ENCODE measurements at regions not wholly inside any gene's neighbourhood (a gene's known extent, or its start where the extent isn't known, plus 50 kb on each side); places are given as distances from the start of the nearest gene placed in this dataset.

DNA sequence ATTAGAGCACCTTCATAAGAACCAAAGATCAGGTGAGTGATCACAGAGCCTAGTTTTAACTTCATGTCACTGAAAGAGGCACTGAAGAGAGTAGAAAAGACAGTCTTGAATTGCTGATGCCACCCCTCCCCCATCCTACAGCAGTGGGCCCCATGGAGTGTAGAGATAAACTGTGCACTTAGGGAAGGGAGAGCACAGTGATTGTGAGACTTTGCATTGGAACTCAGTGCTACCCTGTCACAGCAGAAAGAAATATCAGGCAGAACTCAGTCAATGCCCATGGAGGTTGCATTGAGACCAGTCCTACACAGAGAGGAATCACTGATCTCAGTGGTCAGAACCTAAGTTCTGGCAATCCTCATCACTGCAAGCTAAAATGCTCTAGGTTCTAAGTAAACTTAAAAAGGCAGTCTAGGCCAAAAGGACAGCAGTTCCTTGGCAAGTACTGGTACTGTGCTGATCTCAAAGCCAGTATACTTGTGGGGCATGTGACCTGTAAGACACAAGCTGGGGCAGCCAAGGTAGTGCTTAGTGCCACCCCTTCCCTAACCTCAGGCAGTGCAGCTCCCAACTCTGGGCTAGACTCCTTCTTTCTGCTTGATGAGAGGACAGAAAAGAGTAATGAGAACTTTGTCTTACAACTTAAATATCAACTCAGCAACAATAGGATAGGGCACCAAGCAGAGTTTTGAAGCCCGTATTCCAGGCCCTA is 94.1 kb downstream of the FSCB start:
- WGBS, result 83% methylated on average over 1 of the region's 1 CpG
- TF ChIP-seq POLR2AphosphoS5 (IDR thresholded peaks at IDR 0.05), result no peak
- Histone ChIP-seq H3K4me3 (no peak overlapping the region), H3K9me3 (no peaks in the 10 kb centered on the region), H3K27me3 (no peaks in the 10 kb centered on the region), H3K36me3 (no peaks in the 10 kb centered on the region), H3K4me1 (no peaks in the 10 kb centered on the region), H3K27ac (replicated peaks in 1 of 4) (no peak overlapping the region)
- intact Hi-C loops (cut with DNase I), result no loop called here
- DNase-seq (ENCODE audit: extremely low spot score), result no peak

DNA sequence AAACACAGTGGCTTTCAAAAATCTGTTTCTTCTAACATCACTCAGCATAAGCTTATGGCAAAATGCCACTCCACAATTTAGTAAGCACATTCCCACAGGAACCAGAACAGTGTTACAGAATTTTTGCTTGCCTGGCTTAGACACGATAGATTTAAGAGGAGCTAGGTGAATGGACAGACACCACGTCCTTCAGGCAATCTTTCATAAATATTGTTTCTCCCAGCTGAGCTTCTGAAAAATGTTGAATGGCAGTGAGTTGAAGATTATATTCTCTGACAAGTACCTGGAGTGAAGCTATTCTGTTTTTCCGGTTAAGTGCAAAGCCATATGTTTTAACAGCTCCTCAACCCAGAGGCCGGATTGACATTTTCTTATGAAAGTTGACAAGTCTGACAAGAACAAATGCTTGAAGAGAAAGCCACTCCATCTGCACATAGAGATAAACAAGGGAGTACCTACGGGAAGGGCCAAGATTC is 102.0 kb downstream of the FSCB start:
- Histone ChIP-seq H3K27me3 (no peaks in the 10 kb centered on the region), H3K9me3 (no peaks in the 10 kb centered on the region), H3K4me1 (no peaks in the 10 kb centered on the region), H3K36me3 (no peaks in the 10 kb centered on the region), H3K4me3 (no peak overlapping the region), H3K27ac (replicated peaks in 1 of 4) (no peak overlapping the region)
- WGBS, result 49% methylated on average over 5 of the region's 5 CpGs
- intact Hi-C loops (cut with DNase I), result no loop called here
- no peak for DNase-seq (ENCODE audit: extremely low spot score)
- TF ChIP-seq POLR2A (IDR thresholded peaks at IDR 0.05; ENCODE audit: low read depth) (no peak), POLR2AphosphoS5 (IDR thresholded peaks at IDR 0.05) (no peak), EP300 (IDR thresholded peaks at IDR 0.05) (no peak)
- TF ChIP-seq, protein P1, sequence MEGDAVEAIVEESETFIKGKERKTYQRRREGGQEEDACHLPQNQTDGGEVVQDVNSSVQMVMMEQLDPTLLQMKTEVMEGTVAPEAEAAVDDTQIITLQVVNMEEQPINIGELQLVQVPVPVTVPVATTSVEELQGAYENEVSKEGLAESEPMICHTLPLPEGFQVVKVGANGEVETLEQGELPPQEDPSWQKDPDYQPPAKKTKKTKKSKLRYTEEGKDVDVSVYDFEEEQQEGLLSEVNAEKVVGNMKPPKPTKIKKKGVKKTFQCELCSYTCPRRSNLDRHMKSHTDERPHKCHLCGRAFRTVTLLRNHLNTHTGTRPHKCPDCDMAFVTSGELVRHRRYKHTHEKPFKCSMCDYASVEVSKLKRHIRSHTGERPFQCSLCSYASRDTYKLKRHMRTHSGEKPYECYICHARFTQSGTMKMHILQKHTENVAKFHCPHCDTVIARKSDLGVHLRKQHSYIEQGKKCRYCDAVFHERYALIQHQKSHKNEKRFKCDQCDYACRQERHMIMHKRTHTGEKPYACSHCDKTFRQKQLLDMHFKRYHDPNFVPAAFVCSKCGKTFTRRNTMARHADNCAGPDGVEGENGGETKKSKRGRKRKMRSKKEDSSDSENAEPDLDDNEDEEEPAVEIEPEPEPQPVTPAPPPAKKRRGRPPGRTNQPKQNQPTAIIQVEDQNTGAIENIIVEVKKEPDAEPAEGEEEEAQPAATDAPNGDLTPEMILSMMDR (IDR thresholded peaks at IDR 0.05), result no peak

DNA sequence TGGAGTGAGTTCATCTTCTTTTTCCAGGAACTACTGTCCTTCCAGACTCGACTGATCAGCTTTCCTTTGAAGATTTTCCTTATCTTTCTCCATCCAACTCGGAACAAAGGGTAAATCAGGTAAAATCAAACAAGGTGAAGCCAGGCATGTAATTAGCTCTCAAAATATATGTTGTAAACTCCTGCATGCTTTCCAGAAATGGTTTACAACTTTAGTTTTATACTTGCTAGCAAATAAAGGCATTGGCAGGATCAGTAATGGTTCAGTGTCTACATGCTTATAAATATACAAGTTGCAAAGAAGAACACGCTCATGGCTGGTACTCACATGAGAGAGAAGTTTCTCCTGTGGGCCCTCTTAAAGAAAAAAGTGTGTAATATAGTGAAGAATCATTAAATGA is 102.5 kb downstream of the FSCB start:
- no peak for DNase-seq (ENCODE audit: extremely low spot score)
- intact Hi-C loops (cut with DNase I), result no loop called here
- Histone ChIP-seq H3K27me3 (no peaks in the 10 kb centered on the region), H3K4me3 (no peak overlapping the region), H3K4me1 (no peaks in the 10 kb centered on the region), H3K36me3 (no peaks in the 10 kb centered on the region), H3K9me3 (no peaks in the 10 kb centered on the region), H3K27ac (replicated peaks in 1 of 4) (no peak overlapping the region)
- 73% methylated on average over 3 of the region's 3 CpGs for WGBS
- TF ChIP-seq POLR2AphosphoS5 (IDR thresholded peaks at IDR 0.05) (no peak), EP300 (IDR thresholded peaks at IDR 0.05) (no peak), POLR2A (IDR thresholded peaks at IDR 0.05; ENCODE audit: low read depth) (no peak)
- TF ChIP-seq, protein P1 (IDR thresholded peaks at IDR 0.05), result no peak

DNA sequence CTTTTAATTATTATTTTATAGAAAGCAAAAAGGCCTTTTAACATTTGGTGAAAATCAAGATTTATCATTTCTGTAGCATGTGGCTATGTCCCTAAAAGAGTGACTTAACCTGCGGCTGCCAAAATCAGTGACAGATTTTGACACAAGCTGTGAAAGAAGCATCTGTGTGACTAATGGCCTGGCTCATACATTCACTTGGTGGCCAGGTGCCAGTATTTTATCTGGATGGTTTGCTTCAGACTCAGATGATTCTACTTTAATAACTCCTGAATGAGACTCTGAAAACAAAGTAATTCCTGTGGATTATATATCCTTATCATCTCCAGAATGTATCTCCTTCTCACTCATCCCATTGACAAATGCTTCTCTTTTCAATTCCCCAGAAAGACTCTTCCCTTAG is 103.0 kb downstream of the FSCB start:
- TF ChIP-seq POLR2A (IDR thresholded peaks at IDR 0.05; ENCODE audit: low read depth) (no peak), POLR2AphosphoS5 (IDR thresholded peaks at IDR 0.05) (no peak), EP300 (IDR thresholded peaks at IDR 0.05) (no peak)
- TF ChIP-seq, protein P1 (IDR thresholded peaks at IDR 0.05), result no peak
- Histone ChIP-seq H3K4me3 (no peak overlapping the region), H3K27ac (replicated peaks in 1 of 4) (no peak overlapping the region), H3K4me1 (no peaks in the 10 kb centered on the region), H3K36me3 (no peaks in the 10 kb centered on the region), H3K9me3 (no peaks in the 10 kb centered on the region), H3K27me3 (no peaks in the 10 kb centered on the region)
- no peak for DNase-seq (ENCODE audit: extremely low spot score)
- intact Hi-C loops (cut with DNase I), result no loop called here
- WGBS, result 75% methylated on average over 1 of the region's 1 CpG

DNA sequence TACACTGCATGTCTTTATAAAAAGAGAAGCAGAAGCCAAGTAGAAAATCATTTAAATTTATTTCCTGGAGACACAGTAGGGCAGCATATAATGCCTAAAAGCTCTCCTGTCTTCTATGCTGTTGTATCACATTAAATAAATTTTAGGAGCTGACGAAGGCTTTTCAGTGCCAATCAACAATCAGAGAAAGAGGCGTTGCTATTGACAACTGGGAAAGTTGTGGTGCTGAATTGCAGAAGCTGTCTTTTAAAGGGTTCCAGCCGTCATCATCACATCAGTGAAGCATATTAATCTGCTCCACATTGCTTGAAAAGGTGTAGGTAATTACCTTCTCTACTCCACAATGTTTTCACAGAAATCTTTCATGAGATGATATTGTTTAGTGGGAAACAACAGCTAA is 103.9 kb downstream of the FSCB start:
- Histone ChIP-seq H3K9me3 (no peaks in the 10 kb centered on the region), H3K36me3 (no peaks in the 10 kb centered on the region), H3K4me1 (no peaks in the 10 kb centered on the region), H3K27me3 (no peaks in the 10 kb centered on the region), H3K4me3 (no peak overlapping the region), H3K27ac (replicated peaks in 1 of 4) (no peak overlapping the region)
- TF ChIP-seq POLR2A (IDR thresholded peaks at IDR 0.05; ENCODE audit: low read depth) (no peak), EP300 (IDR thresholded peaks at IDR 0.05) (no peak), POLR2AphosphoS5 (IDR thresholded peaks at IDR 0.05) (no peak)
- TF ChIP-seq, protein P1 (IDR thresholded peaks at IDR 0.05), result no peak
- intact Hi-C loops (cut with DNase I), result no loop called here
- DNase-seq (ENCODE audit: extremely low spot score), result no peak
- WGBS, result 89% methylated on average over 3 of the region's 3 CpGs
